ENCODE measurements at regions not wholly inside any gene's neighbourhood (a gene's known extent, or its start where the extent isn't known, plus 50 kb on each side); places are given as distances from the start of the nearest gene placed in this dataset.
"Not testable (repeated sequence)": the region's sequence is repeated elsewhere in the genome, so short reads cannot be mapped to it uniquely, and the experiment has no call there.

GRCh38 chr4:187910741-187911140, 84.8 kb upstream of the ZFP42 start:
- no peak for DNase-seq (ENCODE audit: low spot score)

- not testable (repeated sequence) for DNase-seq (ENCODE audit: low spot score)
Measured at GRCh38 chr4:187915406-187915805, 80.2 kb upstream of the ZFP42 start.

DNA sequence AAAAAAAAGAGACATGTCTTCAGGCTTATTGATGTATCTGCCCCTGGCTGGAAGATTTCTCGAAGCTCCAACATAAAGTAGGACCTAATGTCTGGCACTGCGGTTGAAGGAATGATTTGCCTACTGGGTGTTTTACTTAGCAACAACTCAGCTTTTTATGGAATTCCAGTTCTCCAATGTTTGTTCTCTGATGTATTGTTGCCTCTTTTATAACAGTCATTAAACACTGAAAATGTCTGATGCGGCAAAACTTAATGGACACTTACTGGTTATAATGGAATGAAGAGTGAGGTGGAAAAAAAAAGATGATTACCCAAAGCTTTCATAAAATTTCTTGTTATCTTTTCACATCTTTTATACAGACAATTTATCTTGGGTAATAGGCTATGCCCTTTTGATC, 75.6 kb upstream of the ZFP42 start:
- DNase-seq (ENCODE audit: low spot score): no peak

DNA sequence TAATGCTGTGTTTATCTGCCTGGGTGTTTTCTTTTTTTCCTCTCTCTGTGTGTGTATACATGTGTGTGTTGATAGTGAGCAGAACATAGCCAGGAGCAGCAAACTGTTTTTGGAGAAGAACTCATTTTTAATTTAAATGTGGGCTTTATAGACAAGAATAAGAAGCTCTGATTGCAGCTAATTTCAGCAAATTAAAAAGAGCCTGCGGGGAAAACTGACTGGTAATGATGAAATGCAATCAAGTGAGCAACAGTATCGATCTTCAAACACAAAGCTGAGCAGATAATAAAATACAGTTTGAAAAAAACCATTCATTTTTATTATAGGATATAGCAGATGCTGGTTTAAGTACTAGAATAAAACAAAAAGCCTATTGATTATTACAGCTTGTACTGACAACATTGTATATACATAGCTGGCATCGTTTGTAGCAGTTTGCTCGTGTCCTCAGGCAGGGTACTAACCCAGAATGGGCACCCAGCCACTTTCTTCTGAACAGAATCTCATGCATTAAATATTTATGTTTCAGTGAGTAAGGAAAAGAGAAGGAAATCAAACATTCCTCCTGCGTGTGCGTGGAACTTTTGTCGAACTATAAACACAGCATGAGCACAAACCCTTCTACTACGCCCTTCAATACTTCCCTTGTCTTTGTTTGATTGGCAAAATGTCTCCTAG, 73.5 kb upstream of the ZFP42 start:
- DNase-seq (ENCODE audit: low spot score): no peak

DNA sequence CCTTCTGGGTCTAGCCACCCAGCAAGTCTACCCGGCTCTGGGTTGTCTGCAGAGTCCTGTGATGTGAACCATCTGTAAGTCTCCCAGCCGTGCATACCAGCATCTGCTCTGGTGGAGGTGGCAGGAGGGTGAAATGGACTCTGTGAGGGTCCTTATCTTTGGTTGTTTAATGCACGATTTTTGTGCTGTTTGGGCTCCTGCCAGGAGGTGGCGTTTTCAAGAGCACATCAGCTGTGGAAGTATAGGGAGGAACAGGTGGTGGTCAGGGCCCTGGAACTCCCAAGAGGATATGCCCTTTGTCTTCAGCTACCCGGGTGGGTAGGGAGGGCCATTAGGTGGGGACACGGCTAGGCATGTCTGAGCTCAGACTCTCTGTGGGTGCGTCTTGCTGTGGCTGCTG, 66.5 kb upstream of the ZFP42 start:
- no peak for DNase-seq (ENCODE audit: low spot score)

- DNase-seq (ENCODE audit: low spot score): no peak
Measured at GRCh38 chr4:187934766-187935165, 60.8 kb upstream of the ZFP42 start.

GRCh38 chr4:187937557-187937956, 58.0 kb upstream of the ZFP42 start:
- DNase-seq (ENCODE audit: low spot score): no peak

DNA sequence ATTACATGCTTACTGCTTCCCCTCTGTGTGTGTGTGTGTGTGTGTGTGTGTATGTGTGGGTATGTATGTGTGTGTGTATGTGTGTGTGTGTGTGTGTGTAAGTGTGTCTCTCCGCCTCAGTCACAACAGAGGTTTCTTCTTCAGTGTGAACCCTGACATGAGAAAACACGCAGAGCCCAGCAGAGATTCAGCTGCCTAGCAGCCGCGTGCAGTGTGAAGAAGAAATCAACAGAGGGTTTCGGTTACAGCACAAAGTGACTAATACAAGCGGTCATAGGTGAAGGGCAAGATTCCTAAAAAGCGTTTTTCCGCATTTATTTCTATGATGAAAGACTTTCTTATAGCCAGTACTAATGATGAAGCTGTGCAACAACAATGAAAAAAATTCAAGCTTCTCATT, 55.3 kb upstream of the ZFP42 start:
- no peak for DNase-seq (ENCODE audit: low spot score)

DNA sequence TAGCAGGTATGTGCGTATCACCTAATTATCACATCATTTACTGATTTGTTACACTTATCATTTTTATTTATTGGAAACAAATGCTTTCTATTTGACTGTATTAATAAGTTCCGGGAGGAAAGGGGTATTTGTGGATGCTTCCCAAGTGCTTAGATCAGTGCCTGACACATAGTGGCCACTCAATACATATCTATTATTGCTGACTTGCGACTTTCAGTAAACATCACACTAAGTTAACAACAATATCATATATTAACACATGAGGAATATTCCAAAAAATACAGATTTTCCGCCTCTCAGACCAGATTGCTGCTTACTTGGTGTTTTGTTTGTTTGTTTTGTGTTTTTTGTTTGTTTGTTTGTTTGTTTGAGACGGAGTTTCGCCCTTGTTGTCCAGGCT, 52.6 kb upstream of the ZFP42 start:
- DNase-seq (ENCODE audit: low spot score): no peak

DNA sequence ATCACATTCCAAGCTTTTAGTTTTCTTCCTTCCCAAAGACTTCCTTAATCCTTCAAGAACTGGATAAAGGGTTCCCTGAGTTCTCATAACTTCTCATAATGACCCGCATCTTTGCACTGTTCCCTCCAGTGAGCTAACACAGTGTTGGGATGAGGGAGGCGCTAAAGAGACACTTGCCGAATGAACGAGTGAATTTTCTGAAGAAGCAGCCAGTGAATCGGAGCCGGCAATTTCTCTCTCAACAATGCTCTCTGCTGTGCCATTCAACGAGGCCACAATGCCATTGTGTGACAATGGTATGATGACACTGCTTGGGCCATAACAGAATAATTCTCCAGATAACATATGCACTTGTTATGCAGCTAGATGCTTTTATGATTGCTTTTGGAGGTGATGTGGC, 51.4 kb upstream of the ZFP42 start:
- DNase-seq (ENCODE audit: low spot score): no peak

Measured in CD4-positive, alpha-beta T cell treated with Interleukin-15 for 4 hours (primary cell).